ENCODE measurements at regions not wholly inside any gene's neighbourhood (a gene's known extent, or its start where the extent isn't known, plus 50 kb on each side); places are given as distances from the start of the nearest gene placed in this dataset.

GRCh38 chr2:62566847-62567246, 60.9 kb upstream of the TMEM17 start:
- TF ChIP-seq CTCF (IDR thresholded peaks at IDR 0.05) (no peak), POLR2A (IDR thresholded peaks at IDR 0.05) (no peak)

Measured in adrenal gland (tissue), 5 donors.